OCI-LY7 (cell line): ENCODE measurements at regions not wholly inside any gene's neighbourhood (a gene's known extent, or its start where the extent isn't known, plus 50 kb on each side); places are given as distances from the start of the nearest gene placed in this dataset.

Source experiments
- CTCF ChIP-seq: fragments of 200-600 bp; sonication (generic); conservative IDR thresholded peaks from 2 replicates; pipeline ENCODE4 v1.5.1; 2014; ENCODE audit warnings: mild to moderate bottlenecking, antibody characterized with exemption, low read length, moderate library complexity, mixed read lengths
- EZH2phosphoT487 ChIP-seq: fragments of 200-600 bp; sonication (generic); IDR thresholded peaks from 2 replicates; pipeline ENCODE4 v1.6.1; 2018; ENCODE audit warnings: low read depth, borderline replicate concordance, mild to moderate bottlenecking, mixed run types, antibody characterized with exemption, low read length, moderate library complexity, mixed read lengths

DNA sequence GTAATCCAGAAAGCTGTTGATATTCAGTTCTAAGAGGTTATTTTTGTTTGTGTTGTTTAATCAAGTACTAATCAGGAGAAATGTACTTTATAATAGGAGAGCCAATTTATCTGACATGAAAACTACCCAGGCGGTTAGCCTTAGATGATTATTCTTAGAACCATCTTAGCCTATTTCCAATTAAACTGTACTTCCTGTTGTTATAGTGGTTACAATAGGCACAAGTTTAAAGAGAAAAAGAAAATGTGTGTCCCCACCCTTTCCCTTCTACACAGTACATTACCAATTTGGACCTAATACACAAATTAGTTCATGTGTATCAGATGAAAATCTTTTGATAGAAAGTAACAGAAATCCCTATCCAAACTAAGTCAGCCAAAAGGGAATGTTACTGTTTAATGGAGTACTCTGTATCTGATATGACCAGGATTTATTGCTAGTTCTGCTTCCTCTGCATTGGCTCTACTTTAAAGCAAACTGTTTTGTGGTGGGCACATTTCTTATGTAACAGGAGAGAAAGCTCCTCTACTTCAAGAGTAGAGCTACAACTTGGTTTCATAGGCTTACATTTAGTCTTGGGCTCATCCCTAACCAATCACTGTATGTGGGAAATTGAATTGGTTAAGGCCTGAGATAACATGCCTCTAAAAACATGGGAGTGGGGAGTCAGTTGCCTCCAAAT is 217.9 kb downstream of the UBE2E3 start:
- TF ChIP-seq CTCF (no peak), EZH2phosphoT487 (no peak)
